Astrocyte (in vitro differentiated cells and primary cell): ENCODE measurements at regions not wholly inside any gene's neighbourhood (a gene's known extent, or its start where the extent isn't known, plus 50 kb on each side); places are given as distances from the start of the nearest gene placed in this dataset.

ENCODE experiments used
- EZH2 ChIP-seq: IDR thresholded peaks from 2 replicates; pipeline ENCODE4 v1.6.1; 2012; ENCODE audit warnings: mild to moderate bottlenecking, low read length, inconsistent platforms; ENCODE audit not compliant: insufficient read depth
- TF ChIP-seq, protein P1 (sequence below): IDR thresholded peaks from 2 replicates; pipeline ENCODE4 v1.5.1; 2011; ENCODE audit warnings: low read depth, mild to moderate bottlenecking, inconsistent platforms, low read length, moderate library complexity; ENCODE audit not compliant: insufficient read depth

DNA sequence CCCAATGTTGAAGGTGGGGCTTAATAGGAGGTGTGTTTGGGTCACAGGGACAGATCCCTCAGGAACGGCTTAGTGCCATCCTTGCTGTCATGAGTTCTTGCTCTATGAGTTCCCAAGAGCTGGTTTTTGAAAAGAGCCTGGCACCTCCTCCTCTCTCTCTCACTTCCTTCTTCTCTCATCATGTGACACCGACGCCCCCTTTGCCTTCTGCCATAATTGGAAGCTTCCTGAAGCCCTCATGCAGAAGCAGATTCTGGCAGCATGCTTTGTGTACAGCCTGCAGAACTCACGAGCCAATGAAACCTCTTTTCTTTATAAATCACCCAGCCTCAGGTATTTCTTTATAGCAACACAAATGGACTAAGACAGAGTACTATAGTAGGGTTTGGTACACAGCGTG lies 100.4 kb upstream of the SH3BP4 start:
- TF ChIP-seq, protein P1, sequence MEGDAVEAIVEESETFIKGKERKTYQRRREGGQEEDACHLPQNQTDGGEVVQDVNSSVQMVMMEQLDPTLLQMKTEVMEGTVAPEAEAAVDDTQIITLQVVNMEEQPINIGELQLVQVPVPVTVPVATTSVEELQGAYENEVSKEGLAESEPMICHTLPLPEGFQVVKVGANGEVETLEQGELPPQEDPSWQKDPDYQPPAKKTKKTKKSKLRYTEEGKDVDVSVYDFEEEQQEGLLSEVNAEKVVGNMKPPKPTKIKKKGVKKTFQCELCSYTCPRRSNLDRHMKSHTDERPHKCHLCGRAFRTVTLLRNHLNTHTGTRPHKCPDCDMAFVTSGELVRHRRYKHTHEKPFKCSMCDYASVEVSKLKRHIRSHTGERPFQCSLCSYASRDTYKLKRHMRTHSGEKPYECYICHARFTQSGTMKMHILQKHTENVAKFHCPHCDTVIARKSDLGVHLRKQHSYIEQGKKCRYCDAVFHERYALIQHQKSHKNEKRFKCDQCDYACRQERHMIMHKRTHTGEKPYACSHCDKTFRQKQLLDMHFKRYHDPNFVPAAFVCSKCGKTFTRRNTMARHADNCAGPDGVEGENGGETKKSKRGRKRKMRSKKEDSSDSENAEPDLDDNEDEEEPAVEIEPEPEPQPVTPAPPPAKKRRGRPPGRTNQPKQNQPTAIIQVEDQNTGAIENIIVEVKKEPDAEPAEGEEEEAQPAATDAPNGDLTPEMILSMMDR = no peak
- TF ChIP-seq EZH2 = no peak
